HepG2 (cell line): ENCODE measurements at regions not wholly inside any gene's neighbourhood (a gene's known extent, or its start where the extent isn't known, plus 50 kb on each side); places are given as distances from the start of the nearest gene placed in this dataset.

Experiments
- ATAC-seq: fragments of 200-7000 bp; cut with Tn5 transposase; 3 replicates; pipeline ENCODE4 v1.9.1; 2020; ENCODE audit warnings: mild to moderate bottlenecking, moderate library complexity
- BruUV-seq: library from RNA; stranded (reverse); fragments of 400-500 nt; replicated peaks from 2 replicates; lab custom pipeline; 2021; lab: Mats Ljungman, UMichigan
- CTCF ChIA-PET: fragments of 300-600 bp; formaldehyde crosslinking; extraction: SDS; loops from one replicate; lab custom pipeline; 2021; ENCODE audit warnings: low total read pairs, inconsistent platforms, low intra/inter-chr PET ratio; lab: Yijun Ruan, JAX
- POLR2A ChIA-PET: fragments of 350-600 bp; sonication (Branson Sonifier 250); formaldehyde crosslinking; loops from one replicate; lab custom pipeline; 2020; ENCODE audit warnings: antibody characterized with exemption, inconsistent platforms; lab: Yijun Ruan, JAX
- DNase-seq: peaks from one replicate; pipeline ENCODE4 v3.0.0-alpha.2; 2015; ENCODE audit warnings: low spot score
- FAIRE-seq: peaks from 3 replicates; lab custom pipeline; 2011; peaks lifted over from hg19 to GRCh38; lab: Jason Lieb, UNC
- H2AFZ ChIP-seq: one replicate; pipeline ENCODE4 v1.6.1; 2011; ENCODE audit warnings: low read length, inconsistent platforms
- H3K27ac ChIP-seq: fragments of 300-600 bp; 3 replicates; pipeline ENCODE4 v1.8.0; 2011; ENCODE audit warnings: mixed run types, mild to moderate bottlenecking, mixed read lengths, low read length, inconsistent platforms; ENCODE audit not compliant: insufficient read depth; ENCODE audit errors: extremely low read length
- H3K27me3 ChIP-seq, 2 experiments: fragments of 200-600 bp in 1 of 2; 2 replicates in 1 of 2; 3 replicates in 1 of 2; pipeline versions ENCODE4 v1.6.0 to v1.8.0; 2011; ENCODE audit warnings: low read length in 2 of 2, mild to moderate bottlenecking in 2 of 2, moderate library complexity in 2 of 2, inconsistent platforms in 1 of 2; ENCODE audit not compliant: insufficient read depth in 2 of 2, control insufficient read depth in 1 of 2
- H3K36me3 ChIP-seq, 2 experiments: fragments of 200-600 bp in 1 of 2; replicated peaks in 1 of 2; 2 replicates in 1 of 2; 3 replicates in 1 of 2; pipeline versions ENCODE4 v1.5.1 to v1.8.0; 2011; ENCODE audit warnings: low read length in 2 of 2, inconsistent platforms in 1 of 2; ENCODE audit not compliant: insufficient read depth in 2 of 2, control insufficient read depth in 1 of 2
- H3K4me1 ChIP-seq: 2 replicates; pipeline ENCODE4 v1.5.1; 2012; ENCODE audit warnings: low read length, inconsistent platforms; ENCODE audit not compliant: insufficient read depth
- H3K4me2 ChIP-seq: 2 replicates; pipeline ENCODE4 v1.6.0; 2011; ENCODE audit warnings: low read depth, low read length, inconsistent platforms
- H3K4me3 ChIP-seq, 3 experiments: fragments of 200-600 bp in 1 of 3; sonication (generic), shearing (Covaris generic) in 1 of 3; replicated peaks in 1 of 3; 2 replicates each; pipeline ENCODE4 v1.5.1; 2011 to 2016; ENCODE audit warnings: low read length in 3 of 3, inconsistent platforms in 2 of 3, low read depth in 2 of 3, mild to moderate bottlenecking in 2 of 3, control low read depth in 1 of 3, mixed read lengths in 1 of 3; ENCODE audit not compliant: insufficient read depth in 1 of 3
- H3K79me2 ChIP-seq: one replicate; pipeline ENCODE4 v1.6.1; 2011; ENCODE audit warnings: low read length, inconsistent platforms; ENCODE audit not compliant: insufficient read depth
- H3K9ac ChIP-seq: 2 replicates; pipeline ENCODE4 v1.6.0; 2011; ENCODE audit warnings: mild to moderate bottlenecking, low read depth, low read length, inconsistent platforms; ENCODE audit not compliant: insufficient read depth
- H3K9me3 ChIP-seq: 2 replicates; pipeline ENCODE4 v1.5.1; 2012; ENCODE audit warnings: mild to moderate bottlenecking, low read length
- H4K20me1 ChIP-seq: 2 replicates; pipeline ENCODE4 v1.6.0; 2011; ENCODE audit warnings: inconsistent platforms, mild to moderate bottlenecking, low read length, moderate library complexity; ENCODE audit not compliant: insufficient read depth
- CHCHD3 ChIP-seq: sonication (generic); formaldehyde crosslinking; IDR thresholded peaks from 2 replicates; pipeline ENCODE4 v1.8.0; 2022; ENCODE audit warnings: mild to moderate bottlenecking, missing genetic modification reagents, moderate library complexity
- ELF1 ChIP-seq: sonication (generic); formaldehyde crosslinking; IDR thresholded peaks from 2 replicates; pipeline ENCODE4 v1.4.0; 2020; ENCODE audit warnings: missing genetic modification reagents
- KDM5A ChIP-seq: fragments of 200-600 bp; sonication (generic); IDR thresholded peaks from 2 replicates; pipeline ENCODE4 v1.7.0; 2018; ENCODE audit warnings: antibody characterized with exemption, mild to moderate bottlenecking, low read length, borderline replicate concordance
- PAF1 ChIP-seq: IDR thresholded peaks from 2 replicates; pipeline ENCODE4 v1.6.1; 2016; ENCODE audit warnings: missing genetic modification reagents, missing compliant biosample characterization
- TCF7L2 ChIP-seq: IDR thresholded peaks from 2 replicates; pipeline ENCODE4 v1.6.1; 2011; ENCODE audit warnings: mild to moderate bottlenecking, low read depth, low read length, moderate library complexity
- USF2 ChIP-seq, 2 experiments: sonication (generic) in 1 of 2; formaldehyde crosslinking in 1 of 2; IDR thresholded peaks; 2 replicates each; pipeline versions ENCODE4 v1.5.1 to v1.6.1; 2011 to 2020; ENCODE audit warnings: borderline replicate concordance in 1 of 2, low read depth in 1 of 2, low read length in 1 of 2, mild to moderate bottlenecking in 1 of 2, missing genetic modification reagents in 1 of 2, moderate library complexity in 1 of 2
- ZNF432 ChIP-seq: sonication (generic); formaldehyde crosslinking; IDR thresholded peaks from 2 replicates; pipeline ENCODE4 v1.5.0; 2020; ENCODE audit warnings: missing genetic modification reagents, mild to moderate bottlenecking, borderline replicate concordance
- ZNF589 ChIP-seq: sonication (generic); formaldehyde crosslinking; conservative IDR thresholded peaks from 2 replicates; pipeline ENCODE4 v1.8.0; 2022; ENCODE audit warnings: mild to moderate bottlenecking, moderate library complexity, missing genetic modification reagents
- ZNF678 ChIP-seq: sonication (generic); formaldehyde crosslinking; IDR thresholded peaks from 2 replicates; pipeline ENCODE4 v1.4.0; 2020; ENCODE audit warnings: mild to moderate bottlenecking, missing genetic modification reagents
- ZNF709 ChIP-seq: sonication (generic); formaldehyde crosslinking; IDR thresholded peaks from 2 replicates; pipeline ENCODE4 v1.5.0; 2020; ENCODE audit warnings: mild to moderate bottlenecking, missing genetic modification reagents
- ZNF772 ChIP-seq: sonication (generic); formaldehyde crosslinking; IDR thresholded peaks from 2 replicates; pipeline ENCODE4 v1.5.0; 2020; ENCODE audit warnings: mild to moderate bottlenecking, missing genetic modification reagents
- ZNF841 ChIP-seq: sonication (generic); formaldehyde crosslinking; IDR thresholded peaks from 2 replicates; pipeline ENCODE4 v1.8.1; 2023; ENCODE audit warnings: missing genetic modification reagents, borderline replicate concordance
- WGBS: methylation state at CpG from one replicate; pipeline ENCODE4 v1.1.6; 2017; ENCODE audit warnings: low lambda C conversion rate; 5-methylcytosine and 5-hydroxymethylcytosine counted together
- in situ Hi-C: cut with HindIII; loops from 2 replicates; pipeline ENCODE4 v1.10.0; 2017; ENCODE audit warnings: low pct_unique_long_range_greater_than_20kb; ENCODE audit not compliant: extremely low pct_ligation_motif_present
- intact Hi-C: fragments of 100-400 bp; cut with micrococcal nuclease; formaldehyde crosslinking; loops from one replicate; pipeline ENCODE4 v1.10.0; 2022; ENCODE audit not compliant: unreplicated experiment
- TF ChIP-seq, protein P1 (sequence below), 2 experiments: IDR thresholded peaks; 2 replicates each; pipeline ENCODE4 v1.6.1; 2011 to 2012; ENCODE audit warnings: low read length in 2 of 2, borderline replicate concordance in 1 of 2, low read depth in 1 of 2, mild to moderate bottlenecking in 1 of 2, moderate library complexity in 1 of 2
- TF ChIP-seq, protein P2 (sequence below): sonication (generic); formaldehyde crosslinking; IDR thresholded peaks from 2 replicates; pipeline ENCODE4 v1.4.0; 2020; ENCODE audit warnings: missing genetic modification reagents

DNA sequence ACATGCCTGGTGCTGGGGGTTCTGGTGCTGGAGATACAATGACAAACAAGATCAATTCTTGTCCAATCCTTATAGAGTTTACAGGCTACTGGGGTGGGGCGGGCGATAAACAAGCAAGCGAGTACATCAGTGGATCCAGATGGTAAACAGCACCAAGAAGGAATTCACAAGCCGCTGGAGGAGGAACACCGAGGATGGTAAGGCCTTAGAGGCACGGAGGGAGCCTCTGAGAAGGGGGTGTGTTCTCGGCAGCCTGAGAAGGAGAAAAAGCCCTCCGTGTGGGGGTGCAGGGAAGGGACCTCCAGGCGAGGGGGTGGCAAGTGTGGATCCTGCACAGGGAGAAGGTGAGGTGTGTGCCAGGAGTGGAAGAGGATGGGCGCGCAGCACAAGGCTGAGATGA, 276.5 kb upstream of the FOXQ1 start:
- Histone ChIP-seq H3K9ac (no peak overlapping the region), H3K9me3 (no peaks in the 10 kb centered on the region), H4K20me1 (no peaks in the 10 kb centered on the region), H2AFZ (no peak overlapping the region), H3K79me2 (no peaks in the 10 kb centered on the region), H3K4me2 (no peak overlapping the region), H3K4me1 (peaks cover 21% of the 10 kb centered on the region), H3K36me3 (no peaks in the 10 kb centered on the region), H3K27me3 (no peaks in the 10 kb centered on the region), H3K27ac (no peak overlapping the region), H3K4me3 (no peak overlapping the region)
- TF ChIP-seq, protein P1, sequence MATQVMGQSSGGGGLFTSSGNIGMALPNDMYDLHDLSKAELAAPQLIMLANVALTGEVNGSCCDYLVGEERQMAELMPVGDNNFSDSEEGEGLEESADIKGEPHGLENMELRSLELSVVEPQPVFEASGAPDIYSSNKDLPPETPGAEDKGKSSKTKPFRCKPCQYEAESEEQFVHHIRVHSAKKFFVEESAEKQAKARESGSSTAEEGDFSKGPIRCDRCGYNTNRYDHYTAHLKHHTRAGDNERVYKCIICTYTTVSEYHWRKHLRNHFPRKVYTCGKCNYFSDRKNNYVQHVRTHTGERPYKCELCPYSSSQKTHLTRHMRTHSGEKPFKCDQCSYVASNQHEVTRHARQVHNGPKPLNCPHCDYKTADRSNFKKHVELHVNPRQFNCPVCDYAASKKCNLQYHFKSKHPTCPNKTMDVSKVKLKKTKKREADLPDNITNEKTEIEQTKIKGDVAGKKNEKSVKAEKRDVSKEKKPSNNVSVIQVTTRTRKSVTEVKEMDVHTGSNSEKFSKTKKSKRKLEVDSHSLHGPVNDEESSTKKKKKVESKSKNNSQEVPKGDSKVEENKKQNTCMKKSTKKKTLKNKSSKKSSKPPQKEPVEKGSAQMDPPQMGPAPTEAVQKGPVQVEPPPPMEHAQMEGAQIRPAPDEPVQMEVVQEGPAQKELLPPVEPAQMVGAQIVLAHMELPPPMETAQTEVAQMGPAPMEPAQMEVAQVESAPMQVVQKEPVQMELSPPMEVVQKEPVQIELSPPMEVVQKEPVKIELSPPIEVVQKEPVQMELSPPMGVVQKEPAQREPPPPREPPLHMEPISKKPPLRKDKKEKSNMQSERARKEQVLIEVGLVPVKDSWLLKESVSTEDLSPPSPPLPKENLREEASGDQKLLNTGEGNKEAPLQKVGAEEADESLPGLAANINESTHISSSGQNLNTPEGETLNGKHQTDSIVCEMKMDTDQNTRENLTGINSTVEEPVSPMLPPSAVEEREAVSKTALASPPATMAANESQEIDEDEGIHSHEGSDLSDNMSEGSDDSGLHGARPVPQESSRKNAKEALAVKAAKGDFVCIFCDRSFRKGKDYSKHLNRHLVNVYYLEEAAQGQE (IDR thresholded peaks at IDR 0.05; ENCODE audit: borderline replicate concordance in 1 of 2, low read depth in 1 of 2, low read length in 2 of 2) = no peak
- no peak for TF ChIP-seq PAF1 (CRISPR knock-in tag)
- TF ChIP-seq ZNF772 (CRISPR knock-in tag) = no peak
- TF ChIP-seq ZNF709 = no peak
- no peak for TF ChIP-seq ZNF678 (CRISPR knock-in tag)
- TF ChIP-seq ELF1 (CRISPR knock-in tag) = no peak
- TF ChIP-seq ZNF432 (CRISPR knock-in tag) = no peak
- TF ChIP-seq TCF7L2 = no peak
- TF ChIP-seq, protein P2, sequence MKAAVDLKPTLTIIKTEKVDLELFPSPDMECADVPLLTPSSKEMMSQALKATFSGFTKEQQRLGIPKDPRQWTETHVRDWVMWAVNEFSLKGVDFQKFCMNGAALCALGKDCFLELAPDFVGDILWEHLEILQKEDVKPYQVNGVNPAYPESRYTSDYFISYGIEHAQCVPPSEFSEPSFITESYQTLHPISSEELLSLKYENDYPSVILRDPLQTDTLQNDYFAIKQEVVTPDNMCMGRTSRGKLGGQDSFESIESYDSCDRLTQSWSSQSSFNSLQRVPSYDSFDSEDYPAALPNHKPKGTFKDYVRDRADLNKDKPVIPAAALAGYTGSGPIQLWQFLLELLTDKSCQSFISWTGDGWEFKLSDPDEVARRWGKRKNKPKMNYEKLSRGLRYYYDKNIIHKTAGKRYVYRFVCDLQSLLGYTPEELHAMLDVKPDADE (CRISPR knock-in tag) = no peak
- TF ChIP-seq CHCHD3 = no peak
- no peak for TF ChIP-seq ZNF589 (CRISPR knock-in tag)
- TF ChIP-seq USF2 (IDR thresholded peaks at IDR 0.05; ENCODE audit: low read depth, low read length) = no peak
- no peak for TF ChIP-seq USF2 (CRISPR knock-in tag; IDR thresholded peaks at IDR 0.05; ENCODE audit: borderline replicate concordance)
- no peak for TF ChIP-seq KDM5A
- no peak for TF ChIP-seq ZNF841 (CRISPR knock-in tag)
- in situ Hi-C loops = no loop called here
- no peak for DNase-seq
- WGBS = 82% methylated on average over 11 of the region's 11 CpGs
- BruUV-seq = no TSS peak
- intact Hi-C loops = no loop called here
- FAIRE-seq = no peak
- ChIA-PET POLR2A (no interaction called here), CTCF (no interaction called here)
- no peak for ATAC-seq
